Right lung (tissue), 2 donors: ENCODE measurements at regions not wholly inside any gene's neighbourhood (a gene's known extent, or its start where the extent isn't known, plus 50 kb on each side); places are given as distances from the start of the nearest gene placed in this dataset.

ENCODE experiments used
- DNase-seq, 2 donors: peaks; one replicate each; pipeline ENCODE4 v3.0.0-alpha.2; 2013

DNA sequence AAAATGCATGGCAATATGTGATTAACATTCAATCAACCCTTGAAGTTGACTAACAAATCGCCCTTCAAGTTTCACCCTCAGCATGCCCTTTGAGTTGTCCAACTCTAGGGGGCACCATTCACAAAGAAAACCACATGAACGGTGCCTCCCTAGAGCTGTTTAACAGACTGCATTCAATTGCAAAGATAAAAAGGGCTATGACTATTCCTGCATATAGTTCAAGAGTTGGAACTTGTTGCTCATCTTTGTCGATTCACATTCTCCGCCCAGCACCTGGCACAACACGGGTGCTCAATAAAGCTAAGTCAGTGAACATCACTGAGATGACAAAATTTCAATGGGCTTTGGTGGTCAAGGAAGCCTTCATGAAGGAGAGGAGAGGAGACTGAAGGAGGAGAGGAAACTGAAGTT lies 69.6 kb upstream of the SLC30A5 start:
- DNase-seq, result peak in 1 of 2 donors; percentile 2

DNA sequence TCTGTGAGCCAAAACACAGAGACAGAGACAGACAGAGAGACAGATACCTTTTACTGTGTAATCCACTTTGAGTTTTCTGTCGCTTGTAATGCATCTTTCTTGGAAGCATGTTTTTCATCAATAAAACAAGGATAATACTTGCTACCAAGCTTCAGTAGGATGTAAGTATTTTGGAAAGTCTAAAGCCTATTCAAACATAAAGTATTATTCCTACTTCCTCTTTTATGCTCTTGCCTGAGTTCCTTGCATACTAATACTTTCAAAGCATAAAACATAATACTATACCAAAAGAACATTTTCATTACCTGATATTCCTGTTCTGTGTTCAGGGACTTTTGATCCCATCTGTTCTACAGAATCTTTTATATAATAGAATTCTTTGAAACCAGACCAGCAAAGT lies 64.5 kb upstream of the SLC30A5 start:
- DNase-seq, result no peak

DNA sequence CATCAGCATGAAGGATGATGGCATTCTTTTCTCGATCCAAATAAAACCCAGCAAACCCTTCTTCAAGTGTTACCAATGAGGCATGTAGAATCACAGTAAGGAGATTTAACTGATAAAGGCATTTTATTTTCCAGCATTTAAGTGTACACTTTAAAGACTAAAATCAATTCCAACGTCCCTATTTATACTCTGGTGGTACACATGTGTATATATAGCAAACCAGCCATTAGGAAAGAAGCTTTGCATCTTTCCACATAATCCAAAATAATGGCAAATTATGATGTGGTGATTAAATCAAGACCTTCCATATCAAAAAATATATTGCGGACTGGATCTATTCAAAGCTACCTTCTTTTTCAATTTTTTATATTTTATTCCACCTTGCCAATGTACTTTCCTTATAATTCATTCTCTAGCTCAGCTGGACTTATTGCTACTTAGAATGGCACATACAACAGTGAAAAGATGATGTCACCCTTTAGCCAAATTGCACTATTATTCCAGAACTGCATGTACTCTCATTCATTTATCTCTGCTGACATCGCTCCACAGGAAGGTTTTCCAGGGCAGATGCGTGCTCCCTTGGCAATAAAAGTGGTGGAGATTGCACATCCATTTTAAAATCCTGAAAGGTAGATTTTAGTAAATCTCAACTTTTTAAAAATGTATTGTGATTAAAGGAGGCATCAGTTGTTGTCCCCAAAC lies 63.3 kb upstream of the SLC30A5 start:
- no peak for DNase-seq

DNA sequence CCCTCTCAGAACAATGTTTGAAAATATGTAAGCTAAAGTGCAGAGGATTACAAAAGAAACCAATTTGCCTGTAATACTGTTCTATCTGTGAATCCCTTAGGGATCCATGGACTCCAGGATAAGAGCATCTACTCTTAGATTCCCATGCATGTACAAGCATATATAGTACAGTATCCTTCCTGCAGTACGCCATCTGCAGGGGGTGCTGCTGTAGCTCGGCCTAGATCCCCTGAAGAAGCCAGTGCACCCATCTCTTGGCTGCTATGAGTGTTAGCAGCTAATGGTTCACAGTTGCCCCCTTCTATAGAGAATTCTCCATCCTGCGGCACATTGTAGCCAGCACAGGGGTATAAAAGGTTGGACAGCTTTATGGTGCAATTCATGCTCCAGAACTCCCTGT lies 61.8 kb upstream of the SLC30A5 start:
- DNase-seq, result no peak

DNA sequence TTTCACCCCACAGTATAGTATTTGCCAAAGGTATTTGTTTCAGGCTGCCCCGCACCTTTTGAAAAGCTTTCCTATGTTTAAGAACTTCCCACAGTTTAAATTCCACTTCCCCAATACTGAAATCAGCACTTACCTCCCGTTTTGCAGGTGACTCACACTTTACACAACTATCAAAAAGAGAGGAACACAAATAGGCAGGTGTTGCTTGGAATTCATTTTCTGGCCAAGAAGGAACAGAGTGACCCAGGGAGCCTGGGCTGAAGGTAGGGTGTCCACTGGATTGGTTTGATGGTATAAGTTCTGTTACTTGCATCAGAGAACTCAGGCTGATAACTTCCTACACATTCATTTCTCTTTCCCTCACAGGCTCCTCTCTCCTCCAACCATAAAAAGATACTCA lies 60.1 kb upstream of the SLC30A5 start:
- no peak for DNase-seq

DNA sequence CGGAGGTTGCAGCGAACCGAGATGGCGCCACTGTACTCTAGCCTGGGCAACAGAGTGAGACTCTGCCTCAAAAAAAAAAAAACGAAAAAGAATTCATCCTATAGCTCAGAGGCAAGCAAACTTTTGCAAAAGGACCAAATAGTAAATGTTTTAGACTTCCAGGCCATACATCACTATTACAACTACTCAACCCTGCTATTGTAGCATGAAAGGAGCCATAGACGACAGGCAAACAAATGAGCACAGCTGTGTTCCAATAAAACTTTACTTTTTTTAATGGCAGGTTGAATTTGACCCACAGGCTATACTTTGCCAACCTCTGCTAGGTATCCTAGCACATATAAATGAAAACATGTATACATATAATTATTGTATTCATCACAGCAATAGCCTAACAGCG lies 58.9 kb upstream of the SLC30A5 start:
- no peak for DNase-seq

DNA sequence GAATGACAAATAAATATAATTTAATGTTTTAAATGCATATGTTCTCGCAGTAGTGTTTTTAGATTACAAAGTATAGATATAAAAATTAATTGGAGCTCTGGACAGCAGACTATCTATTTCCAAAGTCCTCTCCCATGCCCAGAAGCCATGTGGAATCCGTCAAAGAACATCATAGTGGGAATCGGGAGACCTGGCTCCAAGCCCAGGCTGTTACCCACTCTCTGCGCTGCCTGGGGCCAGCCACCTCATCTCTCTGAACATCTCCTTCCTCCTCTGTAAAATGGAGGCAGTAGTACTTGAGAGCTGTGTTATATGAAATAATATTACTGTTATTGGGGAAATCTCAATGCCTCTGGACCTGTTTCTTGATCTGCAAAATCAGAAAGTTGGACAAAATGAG lies 58.1 kb upstream of the SLC30A5 start:
- DNase-seq, result peak in 1 of 2 donors; percentile 15

DNA sequence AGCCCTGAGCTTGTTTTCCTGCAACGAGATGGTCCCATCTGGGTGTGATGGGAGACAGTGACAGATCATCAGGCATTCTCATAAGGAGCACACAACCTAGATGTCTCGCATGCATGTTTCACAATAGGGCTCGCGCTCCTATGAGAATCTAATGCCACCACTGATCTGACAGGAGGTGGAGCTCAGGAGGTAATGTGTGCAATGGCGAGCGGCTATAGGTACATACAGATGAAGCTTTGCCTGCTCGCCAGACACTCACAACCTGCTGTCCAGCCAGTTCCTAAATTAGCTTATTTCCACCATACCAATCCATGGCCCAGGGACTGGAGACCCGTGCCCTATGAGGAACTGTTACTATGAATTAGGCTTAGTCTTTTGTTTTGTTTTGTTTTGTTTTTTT lies 55.3 kb upstream of the SLC30A5 start:
- DNase-seq, result no peak

DNA sequence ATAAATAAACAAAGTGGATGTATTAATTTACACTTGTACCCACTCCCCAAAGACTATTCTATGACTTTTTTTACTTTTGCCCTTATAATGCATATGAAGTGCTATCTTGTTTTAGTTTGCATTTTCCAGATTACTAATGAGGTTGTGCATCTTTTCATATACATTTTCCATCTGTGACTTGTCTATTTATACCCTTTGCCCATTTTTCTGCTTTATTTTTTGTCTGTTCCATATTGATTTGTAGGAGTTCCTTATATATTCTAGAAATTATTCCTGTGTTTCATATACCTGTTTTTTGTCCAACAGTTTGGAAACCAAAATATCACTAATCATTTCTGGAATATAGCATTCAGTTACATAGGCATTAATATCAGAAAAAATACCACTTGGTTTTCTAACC lies 54.0 kb upstream of the SLC30A5 start:
- DNase-seq, result no peak

DNA sequence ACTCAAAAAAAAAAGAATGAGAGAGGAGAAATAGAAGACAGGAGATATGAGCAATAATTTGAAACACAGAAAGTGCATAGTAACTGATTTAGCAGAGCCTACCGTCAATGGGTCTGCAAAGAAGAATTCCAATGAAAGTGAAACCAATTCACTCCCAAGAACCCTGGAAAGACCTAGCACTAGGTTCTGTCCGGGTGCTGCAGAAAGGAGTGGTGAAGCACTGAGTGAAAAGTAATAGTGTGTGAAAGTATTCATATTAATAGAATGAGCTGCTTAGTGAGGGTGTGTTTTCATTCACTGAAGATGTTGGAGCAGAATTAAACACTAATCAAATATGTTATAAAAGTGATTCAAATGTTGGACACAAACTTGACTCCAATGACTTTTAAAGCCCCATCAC lies 51.3 kb upstream of the SLC30A5 start:
- no peak for DNase-seq

DNA sequence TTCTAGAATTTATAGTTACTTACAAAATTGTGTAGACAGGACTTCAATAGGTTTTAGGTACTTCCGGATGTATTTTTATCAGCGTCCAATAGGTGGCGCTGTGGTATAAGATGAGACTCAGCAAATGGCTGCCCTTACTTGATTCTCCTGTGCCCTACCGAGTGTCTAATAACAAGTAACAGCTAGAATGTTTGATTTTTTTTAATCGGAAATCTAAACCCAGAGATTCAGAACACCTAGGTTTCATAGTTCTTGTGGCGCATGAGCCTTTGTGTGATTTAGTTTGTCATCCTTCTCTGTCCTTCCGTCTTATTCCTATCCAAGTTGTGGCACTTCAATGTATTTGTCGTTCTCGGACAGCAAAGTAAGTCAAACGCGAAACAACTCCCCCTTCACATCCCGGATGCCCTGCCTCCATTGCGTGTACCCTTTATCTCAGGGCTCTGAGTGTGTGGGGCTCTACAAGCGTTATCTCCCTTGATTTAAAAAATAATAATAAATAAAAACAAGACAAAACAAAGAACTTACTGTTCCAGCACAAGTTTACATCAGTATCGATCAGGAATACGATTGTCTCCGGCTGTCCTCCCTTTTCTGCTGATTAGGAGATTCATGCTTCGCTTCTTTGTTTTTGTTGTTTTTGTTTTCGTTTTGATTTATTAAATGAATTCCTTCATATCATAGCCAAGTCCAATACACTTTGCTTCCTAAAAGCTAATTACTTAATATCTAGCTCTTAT lies 50.7 kb upstream of the SLC30A5 start:
- peak; percentile 90 to 91 for DNase-seq

DNA sequence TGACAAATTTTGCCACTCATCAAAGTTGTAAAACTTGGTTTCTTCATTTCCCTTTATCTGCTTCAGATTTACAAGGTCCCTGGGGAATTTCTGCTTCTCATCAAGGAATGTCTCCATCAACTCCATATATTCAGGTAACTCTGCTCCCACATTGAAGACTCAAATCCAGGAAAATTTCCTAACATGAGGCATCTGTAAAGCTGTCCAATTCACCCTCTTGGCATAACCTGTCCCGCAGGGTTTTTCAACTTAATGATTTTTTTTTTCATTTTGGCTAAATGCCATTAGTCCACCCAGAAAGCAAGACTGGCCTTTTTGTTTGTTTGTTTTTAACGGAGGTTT lies 50.2 kb upstream of the SLC30A5 start:
- DNase-seq, result peak in 1 of 2 donors; percentile 26
